Renal cortical epithelial cell (primary cell): ENCODE measurements at regions not wholly inside any gene's neighbourhood (a gene's known extent, or its start where the extent isn't known, plus 50 kb on each side); places are given as distances from the start of the nearest gene placed in this dataset.

Experiments used
- DNase-seq: peaks from one replicate; pipeline ENCODE4 v3.0.0-alpha.2; 2011; ENCODE audit warnings: low read depth

GRCh38 chr16:7185165-7185564 lies 147.5 kb upstream of the RBFOX1 start:
- DNase-seq, result no peak

DNA sequence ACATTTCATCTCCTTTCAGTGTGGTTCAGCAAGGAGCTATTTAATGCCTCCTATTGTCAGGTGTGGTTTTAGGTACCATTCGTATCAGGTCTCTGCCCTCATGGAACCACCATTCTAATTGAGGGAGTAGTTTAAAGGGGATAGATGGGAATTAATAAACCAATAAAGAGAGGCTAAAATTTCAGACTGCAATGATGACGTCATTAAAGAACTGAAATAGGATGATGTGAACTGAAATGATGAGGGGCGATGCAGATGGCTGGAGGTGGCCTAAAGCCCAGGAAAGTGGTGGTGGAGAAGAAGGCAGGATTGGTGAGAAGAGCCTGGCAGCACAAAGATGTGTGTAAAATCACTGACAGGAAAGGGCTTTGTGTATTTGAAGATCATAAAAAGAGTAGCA lies 148.9 kb upstream of the RBFOX1 start:
- no peak for DNase-seq

GRCh38 chr16:7182510-7183109 lies 150.0 kb upstream of the RBFOX1 start:
- DNase-seq, result no peak

- DNase-seq, result no peak
Observed at GRCh38 chr16:7177875-7178274, 154.8 kb upstream of the RBFOX1 start.

- no peak for DNase-seq
Observed at GRCh38 chr16:7171151-7171550, 161.5 kb upstream of the RBFOX1 start.

DNA sequence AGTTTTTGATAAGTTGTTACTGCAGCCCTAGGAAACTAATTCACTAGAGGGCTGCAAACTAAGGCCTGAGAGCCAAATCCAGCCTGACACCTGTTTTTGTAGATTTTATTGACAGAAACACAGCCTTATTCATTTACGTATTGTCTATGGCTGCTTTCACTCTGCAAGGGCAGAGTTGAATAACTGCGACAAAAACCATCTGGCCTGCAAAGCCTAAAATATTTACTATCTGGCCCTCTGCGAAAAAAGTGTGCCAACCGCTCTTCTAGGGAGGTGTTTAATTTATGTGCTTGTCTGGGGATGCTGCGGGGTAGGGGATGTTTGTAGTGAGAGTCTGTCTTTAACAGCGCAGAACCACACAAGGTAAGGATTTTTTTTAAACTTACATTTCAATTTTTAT lies 165.0 kb upstream of the RBFOX1 start:
- DNase-seq, result no peak

DNA sequence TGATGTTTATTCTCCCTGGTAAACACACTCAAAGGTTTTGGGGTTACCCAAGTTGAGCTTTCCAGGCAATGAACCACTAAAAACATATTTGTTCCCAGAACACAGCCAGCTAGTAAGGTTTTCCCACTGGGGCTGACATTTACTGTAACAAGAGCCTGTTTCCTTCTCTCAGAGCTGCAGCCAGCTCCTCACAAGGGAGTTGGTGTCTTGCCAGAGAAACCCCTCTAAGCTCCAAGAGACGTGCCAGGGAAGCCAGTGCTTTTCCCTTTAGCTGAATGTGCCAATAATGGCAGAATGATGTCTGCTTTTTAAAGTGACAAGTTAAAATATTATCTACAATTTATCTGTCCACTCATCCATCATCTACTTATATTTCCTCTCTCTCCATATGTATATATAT lies 170.8 kb upstream of the RBFOX1 start:
- no peak for DNase-seq

DNA sequence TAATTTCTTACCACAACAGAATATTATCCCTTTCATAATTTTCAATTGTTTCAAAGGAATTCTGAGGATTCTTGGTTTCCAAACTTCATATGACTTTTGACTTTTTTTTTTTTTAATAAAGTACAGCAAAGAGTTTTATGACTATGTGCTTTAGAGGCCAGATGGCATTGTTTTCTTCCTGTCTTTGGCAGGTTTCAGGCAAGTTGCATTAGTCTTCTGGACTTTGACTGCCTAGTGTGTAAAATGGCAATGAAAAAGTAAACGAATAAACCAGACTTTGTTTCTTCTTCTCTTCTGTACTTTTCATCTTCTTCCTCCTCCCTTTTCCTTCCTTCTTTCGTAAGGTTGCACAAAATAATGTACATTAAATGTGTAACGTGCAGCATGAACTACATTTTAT lies 172.6 kb upstream of the RBFOX1 start:
- no peak for DNase-seq

DNA sequence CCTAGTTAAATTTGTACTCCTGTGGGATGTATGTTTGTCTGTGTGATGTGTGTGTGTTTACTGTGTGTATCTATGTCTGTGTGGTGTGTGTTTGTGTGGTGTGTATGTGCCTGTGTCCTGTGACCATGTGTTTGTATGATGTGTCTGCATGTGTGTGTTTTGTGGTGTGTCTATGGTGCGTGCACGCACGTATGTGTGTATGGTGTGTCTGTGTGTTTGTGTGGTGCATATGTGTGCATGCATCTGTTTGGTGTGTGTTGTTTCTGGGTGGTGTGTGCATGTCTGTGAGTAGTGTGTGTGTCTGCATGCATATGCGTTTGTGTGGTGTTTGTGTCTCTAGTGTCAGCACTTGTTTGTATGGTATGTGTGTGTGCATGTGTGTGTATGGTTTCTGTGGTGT lies 174.2 kb upstream of the RBFOX1 start:
- no peak for DNase-seq

DNA sequence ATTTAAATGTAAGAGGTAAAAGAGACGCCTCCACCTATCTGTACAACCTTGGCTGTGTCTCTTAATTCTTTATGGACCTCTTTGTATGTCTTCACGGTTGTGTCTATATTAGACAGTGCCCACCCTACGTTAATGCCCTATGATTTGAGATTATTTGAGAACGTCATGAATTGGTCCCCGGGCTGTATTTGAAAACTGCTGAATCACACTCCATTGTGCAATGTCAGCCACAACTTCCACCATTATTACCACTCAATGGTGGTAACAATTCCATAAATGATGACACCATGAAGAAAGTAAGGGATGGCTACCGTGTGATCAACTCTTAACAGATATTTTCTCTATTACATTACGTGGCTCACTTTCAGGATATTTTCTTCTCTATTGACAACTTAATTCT lies 182.4 kb upstream of the RBFOX1 start:
- DNase-seq, result no peak

DNA sequence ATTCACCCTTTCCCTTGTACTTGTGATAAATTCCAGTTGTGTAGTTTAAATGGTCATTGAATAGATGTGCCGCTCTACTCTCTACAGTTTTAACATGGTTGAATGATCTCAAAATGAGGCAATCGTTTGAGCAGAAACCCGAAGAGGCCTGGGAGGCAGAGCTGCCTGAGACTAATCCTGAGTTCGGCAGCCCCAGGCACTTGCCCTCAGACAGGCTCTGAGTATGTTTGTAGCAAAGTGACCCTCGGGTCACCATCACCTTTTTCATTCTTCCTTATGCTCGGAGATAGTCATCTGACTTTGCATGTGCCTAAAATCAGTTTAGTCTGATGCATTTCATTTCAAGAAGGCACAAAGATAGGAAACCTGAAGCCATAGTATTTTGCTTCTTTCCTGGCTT lies 184.0 kb upstream of the RBFOX1 start:
- no peak for DNase-seq

DNA sequence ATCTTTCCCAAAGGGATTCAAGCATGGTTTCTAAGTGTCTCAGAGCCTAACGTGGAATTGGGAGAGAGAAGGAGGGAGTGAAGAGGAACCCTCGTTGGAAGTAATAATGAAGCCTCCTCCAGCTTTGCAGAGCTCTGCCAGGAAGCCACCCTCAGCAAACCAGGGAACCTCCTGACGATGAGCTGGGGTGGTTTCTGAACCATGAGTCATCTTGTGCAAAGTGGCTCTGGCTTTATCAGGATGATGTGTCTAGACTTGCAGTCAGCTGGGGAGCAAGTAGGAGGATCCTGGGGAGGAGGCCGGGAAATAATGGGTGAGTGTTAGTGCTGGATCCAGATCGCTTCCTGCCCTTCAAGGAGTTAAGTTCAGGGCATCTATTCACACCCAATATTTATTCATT lies 191.7 kb upstream of the RBFOX1 start:
- DNase-seq, result no peak

DNA sequence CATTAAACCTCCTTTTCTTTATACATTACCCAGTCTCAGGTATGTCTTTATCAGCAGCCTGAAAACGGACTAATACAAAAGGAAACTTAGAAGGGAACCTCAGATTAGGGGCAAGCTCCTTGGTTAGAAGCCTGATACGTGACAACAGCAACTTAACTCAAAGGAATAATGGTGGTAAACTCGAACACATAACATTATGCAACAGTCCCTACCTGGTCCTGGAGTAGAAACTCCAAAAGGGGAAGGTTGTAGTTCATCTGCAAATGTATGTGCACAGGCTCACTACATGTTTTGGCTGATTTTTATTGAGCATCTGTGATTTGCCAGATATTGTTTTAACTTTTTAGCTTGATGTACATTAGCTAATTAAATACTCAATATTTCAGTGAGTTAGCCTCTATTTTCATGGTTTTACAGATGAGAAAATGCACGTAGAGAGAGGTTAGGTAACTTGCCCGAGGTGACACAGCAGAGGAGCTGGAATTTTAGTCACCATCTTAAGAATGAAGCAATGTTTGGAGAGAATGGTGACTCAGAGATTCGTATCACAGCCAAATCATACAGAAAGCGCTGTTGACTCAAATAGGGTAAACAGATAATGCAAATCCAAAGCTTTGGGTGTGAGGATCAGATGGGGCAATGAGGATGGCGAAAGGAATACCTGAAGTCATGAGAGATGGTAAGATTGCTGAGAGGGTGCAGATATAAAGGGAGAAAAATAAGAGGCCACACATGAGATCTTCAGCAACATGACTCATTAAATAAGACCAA lies 194.9 kb upstream of the RBFOX1 start:
- DNase-seq, result no peak

DNA sequence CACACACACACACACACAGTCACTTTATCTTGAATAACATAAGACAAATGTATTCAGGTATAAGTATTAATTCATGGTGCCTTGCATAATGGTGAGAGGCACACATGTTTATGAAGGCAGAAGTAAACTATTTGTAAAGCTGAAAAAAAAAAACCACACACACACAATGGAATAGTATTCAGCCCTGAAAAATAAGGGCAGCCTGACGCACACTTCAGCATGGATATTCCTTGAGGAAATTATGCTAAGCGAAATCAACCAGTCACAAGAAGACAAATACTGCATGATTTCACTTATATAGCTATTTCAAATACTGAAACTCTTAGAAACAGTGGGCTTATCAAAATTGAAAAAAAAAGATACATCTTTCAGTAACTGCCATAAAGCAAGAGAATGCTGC lies 200.2 kb upstream of the RBFOX1 start:
- DNase-seq, result no peak

DNA sequence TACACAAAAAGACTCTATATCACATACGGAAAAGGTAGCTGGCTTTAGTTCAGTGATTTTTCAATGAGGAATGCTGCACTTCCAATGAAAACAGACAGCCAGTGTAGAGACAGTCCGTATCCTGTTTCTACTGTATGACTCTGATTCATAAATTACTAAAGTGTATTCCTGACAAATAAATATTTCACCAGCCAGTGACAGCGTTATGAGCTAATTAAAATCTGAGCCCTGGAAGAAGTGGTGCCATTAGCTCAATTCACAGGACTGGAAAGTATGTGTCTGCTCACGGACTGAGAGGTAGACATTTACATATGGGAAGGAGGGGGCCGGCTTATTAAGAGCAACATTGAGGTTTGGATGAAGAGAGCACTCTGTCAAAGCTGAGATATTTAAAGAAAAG lies 207.9 kb upstream of the RBFOX1 start:
- DNase-seq, result no peak

DNA sequence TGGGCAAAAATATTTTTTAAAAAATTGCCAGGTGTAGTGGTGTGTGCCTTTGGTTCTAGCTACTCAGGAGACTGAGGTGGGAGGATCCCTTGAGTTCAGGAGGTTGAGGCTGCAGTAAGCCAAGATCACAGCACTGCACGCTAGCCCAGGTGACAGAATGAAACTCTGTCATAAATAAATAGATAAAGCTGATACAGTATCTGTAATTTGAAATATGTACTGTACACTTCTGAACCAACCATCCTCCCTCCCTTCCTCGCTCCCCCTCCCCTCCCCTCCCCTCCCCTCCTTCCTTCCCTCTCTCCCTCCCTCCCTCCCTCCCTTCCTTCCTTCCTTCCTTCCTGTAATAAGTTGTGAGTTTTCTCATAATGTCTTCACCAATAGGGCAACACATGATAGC lies 208.4 kb upstream of the RBFOX1 start:
- no peak for DNase-seq

- DNase-seq, result no peak
Observed at GRCh38 chr16:7116734-7117133, 215.9 kb upstream of the RBFOX1 start.

DNA sequence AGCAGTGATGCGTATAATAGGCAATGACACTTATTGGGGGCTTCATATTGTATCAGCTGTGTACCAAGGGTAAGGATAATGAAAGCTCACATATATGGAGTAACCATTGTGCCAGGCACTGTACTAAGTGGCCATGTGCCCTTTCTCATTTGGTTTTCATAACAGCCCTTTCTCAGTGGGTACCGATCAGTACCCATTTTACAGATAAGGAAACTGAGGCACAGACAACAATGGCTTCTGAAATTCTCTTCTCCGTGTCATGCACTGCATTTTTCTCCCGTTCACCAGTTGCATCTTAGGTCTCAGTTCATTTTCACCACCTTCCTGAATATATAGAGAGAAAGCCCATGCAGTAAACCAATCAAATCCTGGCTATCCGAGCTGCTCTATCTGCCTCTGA lies 216.7 kb upstream of the RBFOX1 start:
- no peak for DNase-seq

- DNase-seq, result no peak
Observed at GRCh38 chr16:7113949-7114348, 218.7 kb upstream of the RBFOX1 start.

DNA sequence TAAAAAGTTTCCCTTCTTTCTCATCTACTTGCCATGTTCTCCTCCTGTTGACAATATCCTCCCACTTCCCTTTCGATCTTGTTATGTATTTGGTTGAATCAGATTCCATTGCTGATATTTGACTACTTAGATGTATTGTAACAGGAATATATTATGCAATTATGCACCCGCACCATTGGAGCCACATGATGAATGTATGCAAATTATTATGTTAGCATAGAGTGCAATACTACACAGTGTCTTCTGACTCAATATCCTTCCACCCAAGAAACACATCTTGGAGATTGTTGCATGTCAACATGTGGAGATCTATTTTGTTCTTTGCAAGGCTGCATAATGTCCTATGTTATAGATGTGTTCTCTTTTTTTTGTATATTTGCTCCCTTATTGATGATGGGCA lies 219.2 kb upstream of the RBFOX1 start:
- no peak for DNase-seq

DNA sequence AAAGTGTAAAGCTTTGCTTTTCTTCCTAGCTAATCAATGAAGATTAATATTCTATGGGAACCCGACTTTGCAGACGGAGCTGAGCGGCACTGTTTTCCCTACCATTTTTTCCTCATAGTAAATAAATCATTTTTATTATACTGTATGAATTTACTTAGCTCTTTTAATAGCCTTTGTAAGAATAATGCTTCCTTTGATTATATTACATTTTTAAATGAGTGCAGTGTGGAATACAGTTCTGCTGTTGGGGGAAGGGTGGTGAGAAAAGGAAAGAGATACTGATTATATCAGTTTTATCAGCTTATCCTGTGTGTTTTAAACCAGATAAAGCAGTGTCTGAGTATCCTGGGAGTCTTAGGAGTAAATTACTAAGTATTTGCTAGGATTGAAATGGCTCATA lies 221.4 kb upstream of the RBFOX1 start:
- no peak for DNase-seq

- DNase-seq, result no peak
Observed at GRCh38 chr16:7107436-7107835, 225.2 kb upstream of the RBFOX1 start.

DNA sequence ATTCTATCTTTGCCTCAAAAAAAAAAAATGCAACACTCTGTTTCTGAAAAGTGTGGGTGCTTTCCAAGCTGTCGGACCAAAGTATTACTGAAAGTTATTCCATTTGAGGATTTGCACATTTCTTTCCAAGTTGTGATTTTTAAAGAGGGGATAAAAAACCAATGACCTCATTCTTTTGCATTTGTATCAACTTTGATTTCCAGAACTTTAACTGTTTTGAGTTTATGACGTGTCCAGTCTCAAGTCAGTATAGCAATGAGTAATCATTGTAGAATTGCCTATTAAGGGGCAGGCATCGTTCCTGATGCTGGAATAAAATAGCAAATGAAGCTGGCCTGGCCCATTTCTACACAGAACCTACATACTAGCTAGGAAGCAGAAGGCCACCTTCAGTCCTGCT lies 229.6 kb upstream of the RBFOX1 start:
- no peak for DNase-seq

- no peak for DNase-seq
Observed at GRCh38 chr16:7101054-7101453, 231.6 kb upstream of the RBFOX1 start.
